ENCODE measurements at regions not wholly inside any gene's neighbourhood (a gene's known extent, or its start where the extent isn't known, plus 50 kb on each side); places are given as distances from the start of the nearest gene placed in this dataset.

GRCh38 chr18:5091741-5092140, 105.3 kb downstream of the AKAIN1 start:
- TF ChIP-seq POLR2A (IDR thresholded peaks at IDR 0.05) (no peak), CTCF (IDR thresholded peaks at IDR 0.05) (no peak), EP300 (IDR thresholded peaks at IDR 0.05) (no peak), POLR2AphosphoS5 (IDR thresholded peaks at IDR 0.05) (no peak)

All from suprapubic skin (tissue), 4 donors.